IMR-90 (cell line): ENCODE measurements at regions not wholly inside any gene's neighbourhood (a gene's known extent, or its start where the extent isn't known, plus 50 kb on each side); places are given as distances from the start of the nearest gene placed in this dataset.

Source experiments
- ATAC-seq: fragments of 200-7000 bp; cut with Tn5 transposase; 2 replicates; pipeline ENCODE4 v1.9.1; 2020; ENCODE audit warnings: low read depth, mild to moderate bottlenecking, moderate library complexity
- BruUV-seq: library from RNA; stranded (reverse); fragments of 400-500 nt; replicated peaks from 2 replicates; lab custom pipeline; 2021; lab: Mats Ljungman, UMichigan
- CTCF ChIA-PET: fragments of 300-600 bp; formaldehyde crosslinking; extraction: SDS; loops from one replicate; lab custom pipeline; 2021; ENCODE audit warnings: antibody characterized with exemption; lab: Yijun Ruan, JAX
- POLR2A ChIA-PET: fragments of 300-600 bp; sonication (Branson Sonifier 250); formaldehyde crosslinking; loops from one replicate; lab custom pipeline; 2022; ENCODE audit warnings: antibody characterized with exemption; ENCODE audit not compliant: unreplicated experiment; lab: Charles Lee
- DNase-seq: peaks from one replicate; pipeline ENCODE4 v3.0.0; 2013
- H2AFZ ChIP-seq: replicated peaks from 2 replicates; pipeline ENCODE3; 2013; ENCODE audit warnings: low read length, mild to moderate bottlenecking; ENCODE audit not compliant: poor library complexity
- H2AK5ac ChIP-seq: 2 replicates; pipeline ENCODE4 v1.6.1; 2013; ENCODE audit warnings: low read depth, low read length, inconsistent platforms
- H2AK9ac ChIP-seq: replicated peaks from 2 replicates; pipeline ENCODE3; 2013; ENCODE audit warnings: mild to moderate bottlenecking, low read depth, low read length, moderate library complexity; ENCODE audit not compliant: poor library complexity
- H2BK120ac ChIP-seq: 2 replicates; pipeline ENCODE4 v1.6.1; 2013; ENCODE audit warnings: low read depth, low read length, inconsistent platforms
- H2BK15ac ChIP-seq: 3 replicates; pipeline ENCODE4 v1.6.1; 2013; ENCODE audit warnings: low read depth, low read length, inconsistent platforms
- H2BK20ac ChIP-seq: 2 replicates; pipeline ENCODE4 v1.6.1; 2013; ENCODE audit warnings: low read depth, mild to moderate bottlenecking, inconsistent platforms, low read length, moderate library complexity
- H2BK5ac ChIP-seq: 2 replicates; pipeline ENCODE4 v1.6.1; 2013; ENCODE audit warnings: mild to moderate bottlenecking, low read depth, low read length, inconsistent platforms; ENCODE audit not compliant: poor library complexity, severe bottlenecking
- H3K14ac ChIP-seq: replicated peaks from 2 replicates; pipeline ENCODE4 v1.6.1; 2013; ENCODE audit warnings: low read depth, low read length, inconsistent platforms
- H3K18ac ChIP-seq: 2 replicates; pipeline ENCODE4 v1.6.1; 2013; ENCODE audit warnings: low read depth, low read length, control low read depth
- H3K23ac ChIP-seq: 2 replicates; pipeline ENCODE4 v1.6.1; 2013; ENCODE audit warnings: low read depth, low read length, inconsistent platforms
- H3K27ac ChIP-seq: 2 replicates; pipeline ENCODE4 v1.5.1; 2013; ENCODE audit warnings: mild to moderate bottlenecking, control low read depth, low read length; ENCODE audit not compliant: insufficient read depth
- H3K27me3 ChIP-seq: 2 replicates; pipeline ENCODE4 v1.6.1; 2013; ENCODE audit warnings: low read length; ENCODE audit not compliant: control insufficient read depth, insufficient read depth
- H3K36me3 ChIP-seq: 2 replicates; pipeline ENCODE4 v1.6.1; 2013; ENCODE audit warnings: low read length, mixed read lengths; ENCODE audit not compliant: control insufficient read depth, insufficient read depth
- H3K4ac ChIP-seq: 2 replicates; pipeline ENCODE4 v1.6.1; 2013; ENCODE audit warnings: low read depth, low read length, inconsistent platforms
- H3K4me1 ChIP-seq: 2 replicates; pipeline ENCODE4 v1.6.1; 2013; ENCODE audit warnings: low read length, mixed read lengths; ENCODE audit not compliant: control insufficient read depth, insufficient read depth
- H3K4me2 ChIP-seq: 2 replicates; pipeline ENCODE4 v1.6.1; 2013; ENCODE audit warnings: low read depth, mild to moderate bottlenecking, control low read depth, low read length, moderate library complexity
- H3K4me3 ChIP-seq: 2 replicates; pipeline ENCODE4 v1.5.1; 2013; ENCODE audit warnings: low read depth, mild to moderate bottlenecking, control low read depth, low read length, moderate library complexity; ENCODE audit not compliant: insufficient read depth
- H3K56ac ChIP-seq: 2 replicates; pipeline ENCODE4 v1.6.1; 2013; ENCODE audit warnings: low read length, inconsistent platforms; ENCODE audit not compliant: insufficient read depth; ENCODE audit errors: extremely low read depth
- H3K79me1 ChIP-seq, 2 experiments: 2 replicates each; pipeline ENCODE4 v1.6.1; 2013; ENCODE audit warnings: low read length in 2 of 2, inconsistent platforms in 1 of 2, low read depth in 1 of 2
- H3K9ac ChIP-seq: 2 replicates; pipeline ENCODE4 v1.6.1; 2013; ENCODE audit warnings: low read depth, low read length, control low read depth
- H3K9me1 ChIP-seq: 2 replicates; pipeline ENCODE4 v1.6.1; 2013; ENCODE audit warnings: low read length, inconsistent platforms; ENCODE audit not compliant: insufficient read depth
- H3K9me3 ChIP-seq: 2 replicates; pipeline ENCODE4 v1.6.1; 2013; ENCODE audit warnings: low read length; ENCODE audit not compliant: control insufficient read depth, insufficient read depth
- H4K20me1 ChIP-seq: 2 replicates; pipeline ENCODE4 v1.6.1; 2013; ENCODE audit warnings: low read length, inconsistent platforms; ENCODE audit not compliant: insufficient read depth
- H4K5ac ChIP-seq: 2 replicates; pipeline ENCODE4 v1.6.1; 2013; ENCODE audit warnings: mild to moderate bottlenecking, low read depth, low read length, control low read depth
- H4K8ac ChIP-seq, 2 experiments: 2 replicates each; pipeline ENCODE4 v1.6.1; 2013; ENCODE audit warnings: low read depth in 2 of 2, low read length in 2 of 2, control low read depth in 1 of 2, inconsistent platforms in 1 of 2
- H4K91ac ChIP-seq: 2 replicates; pipeline ENCODE4 v1.6.1; 2013; ENCODE audit warnings: low read depth, low read length, inconsistent platforms; ENCODE audit not compliant: insufficient read depth
- BHLHE40 ChIP-seq: fragments of 150-350 bp; IDR thresholded peaks from 2 replicates; pipeline ENCODE4 v1.6.1; 2016; ENCODE audit warnings: mild to moderate bottlenecking, low read depth, low read length
- CEBPB ChIP-seq: IDR thresholded peaks from 2 replicates; pipeline ENCODE4 v1.6.1; 2012; ENCODE audit warnings: low read depth, low read length, improper control_type of control experiment
- CTCF ChIP-seq: conservative IDR thresholded peaks from 2 replicates; pipeline ENCODE4 v1.5.1; 2012; ENCODE audit warnings: mild to moderate bottlenecking, low read depth, low read length, improper control_type of control experiment
- ELK1 ChIP-seq: fragments of 150-350 bp; IDR thresholded peaks from 2 replicates; pipeline ENCODE4 v1.6.1; 2016; ENCODE audit warnings: low read depth, mild to moderate bottlenecking, low read length, moderate library complexity, borderline replicate concordance
- MAZ ChIP-seq: IDR thresholded peaks from 2 replicates; pipeline ENCODE4 v1.6.1; 2012; ENCODE audit warnings: low read depth, mild to moderate bottlenecking, low read length, improper control_type of control experiment, moderate library complexity, borderline replicate concordance
- POLR2A ChIP-seq: IDR thresholded peaks from 2 replicates; pipeline ENCODE4 v1.6.1; 2012; ENCODE audit warnings: mild to moderate bottlenecking, low read depth, low read length
- whole genome bisulfite sequencing, 2 experiments: methylation state at CpG; one replicate each; pipeline versions ENCODE4 v1.1.5 to v1.1.7; 2013; ENCODE audit warnings: missing lambda C conversion rate in 2 of 2; ENCODE audit not compliant: insufficient read length in 1 of 2; ENCODE audit errors: extremely low coverage in 2 of 2; 5-methylcytosine and 5-hydroxymethylcytosine counted together
- dilution Hi-C: fragments of 300-500 bp; cut with HindIII; formaldehyde crosslinking; loops from one replicate; pipeline ENCODE4 v1.14.3; 2018; ENCODE audit warnings: low sequenced_read_pairs; ENCODE audit not compliant: unreplicated experiment
- in situ Hi-C: fragments of 300-500 bp; cut with MboI; formaldehyde crosslinking; loops from 3 replicates; pipeline ENCODE4 v1.14.3; 2019; ENCODE audit warnings: low sequenced_read_pairs, inconsistent platforms, mixed read lengths
- intact Hi-C: fragments of 100-400 bp; cut with micrococcal nuclease; formaldehyde crosslinking; loops from 2 replicates; pipeline ENCODE4 v1.10.0; 2022

- dilution Hi-C loops (no loop called here), in situ Hi-C loops (no loop called here), intact Hi-C loops (no loop called here)
- Histone ChIP-seq H3K4me1 (peaks cover 7% of the 10 kb centered on the region), H3K4me3 (no peak overlapping the region), H2BK15ac (no peak overlapping the region), H3K27ac (no peak overlapping the region), H4K5ac (no peak overlapping the region), H2BK20ac (no peak overlapping the region), H4K20me1 (no peaks in the 10 kb centered on the region), H3K14ac (no peak overlapping the region), H3K4me2 (no peak overlapping the region), H4K8ac (no peak overlapping the region), H3K9me1 (no peaks in the 10 kb centered on the region; the same call in 1 of the 2 replicates), H3K18ac (no peak overlapping the region), H2AK5ac (no peak overlapping the region), H4K91ac (no peak overlapping the region), H2BK120ac (no peak overlapping the region), H2BK5ac (no peak overlapping the region), H3K4ac (no peak overlapping the region), H3K56ac (no peak overlapping the region), H3K36me3 (no peaks in the 10 kb centered on the region), H3K23ac (no peak overlapping the region), H3K27me3 (peaks cover 20% of the 10 kb centered on the region), H3K9ac (no peak overlapping the region), H2AK9ac (no peak overlapping the region), H3K9me3 (no peaks in the 10 kb centered on the region), H3K79me1 (no peaks in the 10 kb centered on the region), H2AFZ (no peak overlapping the region)
- WGBS, 2 experiments, result 33% methylated on average over 3 of the region's 7 CpGs; no CpG with 5 or more reads in 1 of the 2 experiments
- no peak for DNase-seq
- CTCF ChIA-PET, result no interaction called here
- TF ChIP-seq ELK1 (no peak), POLR2A (no peak), MAZ (no peak), CTCF (no peak), CEBPB (no peak), BHLHE40 (no peak)
- POLR2A ChIA-PET, result no interaction called here
- no peak for ATAC-seq
- no TSS peak for BruUV-seq
These were observed 94.7 kb downstream of the LINGO1 start for GRCh38 chr15:77538027-77538451.
